Activated CD4-positive, alpha-beta memory T cell treated with anti-CD3 and anti-CD28 coated beads, Interleukin-2, amount 10 ng/mL, durations not matched to agents 7 days and 5 days (primary cell): ENCODE measurements at regions not wholly inside any gene's neighbourhood (a gene's known extent, or its start where the extent isn't known, plus 50 kb on each side); places are given as distances from the start of the nearest gene placed in this dataset.
"Not testable (repeated sequence)": the region's sequence is repeated elsewhere in the genome, so short reads cannot be mapped to it uniquely, and the experiment has no call there.

Experiments
- CTCF ChIA-PET: fragments of 350-600 bp; sonication (Branson Sonifier 250); formaldehyde crosslinking; loops from one replicate; lab custom pipeline; 2021; ENCODE audit warnings: antibody characterized with exemption, inconsistent platforms; lab: Charles Lee
- POLR2A ChIA-PET: fragments of 350-600 bp; sonication (Branson Sonifier 250); formaldehyde crosslinking; loops from one replicate; lab custom pipeline; 2021; ENCODE audit warnings: antibody characterized with exemption; lab: Charles Lee
- DNase-seq: peaks from one replicate; pipeline ENCODE4 v3.0.0-alpha.2; 2020
- H3K27ac Mint-ChIP-seq: one replicate; pipeline ENCODE4 v1.8.0; 2021; ENCODE audit warnings: mild to moderate bottlenecking, mixed read lengths
- H3K27me3 Mint-ChIP-seq: one replicate; pipeline ENCODE4 v1.8.0; 2021; ENCODE audit warnings: mixed read lengths
- H3K36me3 Mint-ChIP-seq: one replicate; pipeline ENCODE4 v1.8.0; 2021; ENCODE audit warnings: low read depth, mixed read lengths
- H3K4me1 Mint-ChIP-seq: one replicate; pipeline ENCODE4 v1.8.0; 2021; ENCODE audit warnings: mixed read lengths
- H3K4me3 Mint-ChIP-seq: one replicate; pipeline ENCODE4 v1.8.0; 2021; ENCODE audit warnings: mild to moderate bottlenecking, mixed read lengths
- H3K9me3 Mint-ChIP-seq: one replicate; pipeline ENCODE4 v1.8.0; 2021; ENCODE audit warnings: mixed read lengths

DNA sequence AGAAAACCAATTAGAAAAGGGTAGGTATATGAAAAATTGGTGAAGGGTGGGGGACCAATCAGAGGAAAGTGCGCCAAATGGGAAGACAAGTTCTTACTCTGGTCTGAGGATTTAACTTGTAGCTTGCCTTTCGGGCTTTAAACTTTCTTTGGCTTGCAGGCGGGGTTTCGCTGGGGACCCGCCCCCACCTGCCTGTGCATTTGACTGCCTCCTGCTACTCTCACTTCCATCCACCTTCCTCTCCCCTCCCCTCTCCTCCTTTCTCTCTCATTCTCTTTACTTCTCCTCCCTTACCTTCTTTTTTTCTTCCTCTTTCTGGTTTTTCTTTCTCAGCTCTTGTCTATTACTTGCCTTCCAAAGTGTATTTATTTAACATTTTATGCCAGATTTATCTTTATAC, 278.8 kb downstream of the DNAJB9 start:
- H3K4me1 Mint-ChIP-seq, result no peaks in the 10 kb centered on the region
- ChIA-PET CTCF (no interaction called here), POLR2A (no interaction called here)
- no peaks in the 10 kb centered on the region for H3K9me3 Mint-ChIP-seq
- H3K27me3 Mint-ChIP-seq, result no peaks in the 10 kb centered on the region
- no peak overlapping the region for H3K27ac Mint-ChIP-seq
- H3K4me3 Mint-ChIP-seq, result no peak overlapping the region
- no peaks in the 10 kb centered on the region for H3K36me3 Mint-ChIP-seq
- DNase-seq, result no peak

DNA sequence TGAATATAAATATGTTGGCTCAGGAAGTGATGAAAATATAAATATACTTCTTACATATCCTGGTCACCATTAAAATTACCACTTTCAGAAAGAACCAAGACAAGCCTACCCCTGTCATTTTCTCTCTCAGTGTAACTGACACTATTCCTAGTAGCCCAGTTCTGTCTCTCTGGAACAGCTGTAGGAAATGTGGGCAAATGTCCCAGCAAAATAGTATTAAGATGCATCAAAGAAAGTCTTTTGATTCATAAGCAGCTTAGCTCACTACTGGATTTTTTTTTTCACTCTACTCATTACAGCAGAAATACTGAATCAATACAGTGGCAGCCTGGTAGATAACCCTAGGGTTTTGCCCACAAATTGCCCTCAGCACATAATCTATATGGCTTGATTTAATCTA, 290.9 kb downstream of the DNAJB9 start:
- Mint-ChIP-seq H3K27ac (no peak overlapping the region), H3K4me1 (no peaks in the 10 kb centered on the region), H3K27me3 (no peaks in the 10 kb centered on the region), H3K36me3 (no peaks in the 10 kb centered on the region), H3K9me3 (no peaks in the 10 kb centered on the region), H3K4me3 (no peak overlapping the region)
- no peak for DNase-seq
- ChIA-PET POLR2A (no interaction called here), CTCF (no interaction called here)

DNA sequence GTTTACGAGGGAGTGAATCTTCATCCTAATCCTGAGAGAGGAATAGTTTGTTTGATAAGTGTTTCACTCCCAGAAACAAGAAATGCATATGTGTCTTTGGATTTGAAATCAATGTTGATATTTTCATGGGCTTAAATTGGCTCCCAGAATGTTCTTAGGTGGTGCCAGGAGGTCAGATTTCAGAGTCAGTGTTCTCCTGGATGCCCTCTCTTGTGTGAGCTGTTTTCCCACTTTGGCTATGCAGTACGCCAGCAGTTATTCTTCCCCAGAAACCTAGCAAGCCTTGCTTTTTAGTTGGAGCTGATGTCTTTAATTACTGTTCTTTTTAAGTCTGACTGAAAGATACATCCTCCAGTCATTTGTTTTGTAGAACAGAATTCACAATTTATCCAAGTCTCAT, 291.4 kb downstream of the DNAJB9 start:
- no peak overlapping the region for H3K27ac Mint-ChIP-seq
- H3K4me1 Mint-ChIP-seq, result no peaks in the 10 kb centered on the region
- ChIA-PET CTCF (no interaction called here), POLR2A (no interaction called here)
- H3K4me3 Mint-ChIP-seq, result no peak overlapping the region
- H3K9me3 Mint-ChIP-seq, result no peaks in the 10 kb centered on the region
- H3K27me3 Mint-ChIP-seq, result no peaks in the 10 kb centered on the region
- H3K36me3 Mint-ChIP-seq, result no peaks in the 10 kb centered on the region
- no peak for DNase-seq

DNA sequence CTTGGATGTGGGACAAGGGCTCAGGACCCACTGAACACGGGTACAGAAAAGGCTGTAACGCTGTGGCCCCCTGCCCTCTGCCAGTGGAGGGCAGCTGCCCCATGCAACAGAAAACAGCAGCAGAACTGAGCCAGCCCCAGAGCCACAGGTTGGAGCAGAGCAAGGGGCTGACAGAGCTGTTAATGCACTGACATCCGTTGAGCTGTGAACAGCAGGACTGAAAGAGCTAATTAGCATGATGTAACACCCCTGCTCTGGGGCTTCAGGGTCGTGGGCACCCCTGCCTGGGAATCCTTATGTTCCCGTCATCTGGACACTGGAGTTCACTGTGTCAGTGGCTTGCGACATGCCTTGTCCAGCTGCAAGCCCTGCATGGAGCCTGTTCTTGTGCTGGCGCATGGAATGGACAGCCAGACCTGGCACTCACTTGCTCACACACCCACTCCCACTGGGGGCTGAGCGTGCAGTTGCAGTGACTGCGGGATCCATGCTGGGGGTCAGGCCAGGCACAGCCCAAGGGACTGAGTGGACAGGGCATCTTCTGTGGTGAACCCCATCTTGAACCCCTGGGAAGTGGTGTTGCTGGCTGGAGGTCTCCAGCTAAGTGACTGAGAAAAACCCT, 293.7 kb downstream of the DNAJB9 start:
- CTCF ChIA-PET, result no interaction called here

DNA sequence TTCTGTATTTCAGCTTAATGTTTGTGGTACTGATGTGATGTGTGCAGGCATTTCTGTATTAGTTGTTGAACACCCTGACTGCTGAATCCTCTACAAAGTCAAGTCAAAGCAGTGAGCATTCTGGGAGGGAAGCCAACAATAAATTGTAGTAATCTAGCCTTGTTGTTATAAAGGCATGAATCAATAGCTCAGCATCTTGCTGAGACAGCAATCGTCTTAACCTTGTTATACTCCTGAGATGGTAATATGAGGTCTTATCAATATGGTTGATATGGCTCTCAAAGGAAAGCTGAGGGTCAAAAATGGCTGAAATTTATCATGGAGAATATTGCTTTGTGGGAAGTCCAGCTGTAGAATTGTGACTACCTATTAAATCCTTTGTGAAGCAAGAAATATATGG, 299.4 kb downstream of the DNAJB9 start:
- ChIA-PET CTCF (no interaction called here), POLR2A (no interaction called here)
- no peaks in the 10 kb centered on the region for H3K36me3 Mint-ChIP-seq
- H3K9me3 Mint-ChIP-seq, result no peaks in the 10 kb centered on the region
- no peaks in the 10 kb centered on the region for H3K4me1 Mint-ChIP-seq
- H3K4me3 Mint-ChIP-seq, result no peak overlapping the region
- no peak for DNase-seq
- H3K27me3 Mint-ChIP-seq, result no peaks in the 10 kb centered on the region
- H3K27ac Mint-ChIP-seq, result no peak overlapping the region

More for the DNA sequence above, 293.7 kb downstream of the DNAJB9 start:
- no peaks in the 10 kb centered on the region for H3K36me3 Mint-ChIP-seq
- H3K4me1 Mint-ChIP-seq, result no peaks in the 10 kb centered on the region
- no peak overlapping the region for H3K4me3 Mint-ChIP-seq
- DNase-seq, result no peak
- no peak overlapping the region for H3K27ac Mint-ChIP-seq
- no peaks in the 10 kb centered on the region for H3K27me3 Mint-ChIP-seq
- H3K9me3 Mint-ChIP-seq, result no peaks in the 10 kb centered on the region
- POLR2A ChIA-PET, result no interaction called here

DNA sequence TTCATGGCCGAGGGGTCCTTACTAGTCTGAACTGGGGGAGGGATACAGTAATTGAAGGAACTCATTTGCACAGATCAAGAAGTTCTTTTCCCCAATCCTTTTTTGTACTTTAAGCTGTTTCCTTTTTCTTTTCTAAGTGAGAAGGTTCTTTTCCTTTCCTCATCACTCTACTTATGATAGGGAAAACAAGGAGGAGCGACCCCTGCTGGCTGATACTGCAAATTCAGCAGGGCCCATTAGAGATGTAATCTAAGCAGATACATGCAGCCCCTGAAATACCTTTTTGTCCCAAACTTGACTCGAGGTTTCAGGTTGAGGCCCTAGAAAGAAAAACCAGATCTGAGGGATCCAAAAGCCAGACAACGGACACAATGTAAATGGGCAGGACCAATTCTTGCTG, 305.5 kb downstream of the DNAJB9 start:
- no peak for DNase-seq
- CTCF ChIA-PET, result no interaction called here

DNA sequence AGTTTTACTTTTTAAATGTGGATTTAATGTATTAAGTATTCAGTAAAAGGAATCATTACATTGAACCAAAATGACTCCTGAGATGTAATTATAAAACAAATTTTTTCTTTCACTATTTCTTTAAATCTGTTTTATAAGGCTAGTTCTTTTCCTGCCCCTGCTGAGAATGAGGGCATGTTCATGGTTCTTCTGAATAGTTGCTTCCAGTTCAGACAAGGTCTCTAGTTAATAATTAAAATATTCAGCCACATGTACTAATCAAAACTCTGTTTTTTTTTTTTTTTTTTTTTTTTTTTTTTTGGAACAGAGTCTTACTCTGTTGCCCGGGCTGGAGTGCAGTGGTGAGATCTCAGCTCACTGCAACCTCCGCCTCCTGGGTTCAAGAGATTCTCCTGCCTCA, 321.2 kb downstream of the DNAJB9 start:
- H3K9me3 Mint-ChIP-seq, result peaks cover 8% of the 10 kb centered on the region
- POLR2A ChIA-PET, result no interaction called here

More for the DNA sequence above, 305.5 kb downstream of the DNAJB9 start:
- no peaks in the 10 kb centered on the region for H3K36me3 Mint-ChIP-seq
- no peaks in the 10 kb centered on the region for H3K4me1 Mint-ChIP-seq
- POLR2A ChIA-PET, result no interaction called here
- H3K27me3 Mint-ChIP-seq, result no peaks in the 10 kb centered on the region
- H3K4me3 Mint-ChIP-seq, result no peak overlapping the region
- H3K27ac Mint-ChIP-seq, result no peak overlapping the region
- peaks cover 5% of the 10 kb centered on the region for H3K9me3 Mint-ChIP-seq

DNA sequence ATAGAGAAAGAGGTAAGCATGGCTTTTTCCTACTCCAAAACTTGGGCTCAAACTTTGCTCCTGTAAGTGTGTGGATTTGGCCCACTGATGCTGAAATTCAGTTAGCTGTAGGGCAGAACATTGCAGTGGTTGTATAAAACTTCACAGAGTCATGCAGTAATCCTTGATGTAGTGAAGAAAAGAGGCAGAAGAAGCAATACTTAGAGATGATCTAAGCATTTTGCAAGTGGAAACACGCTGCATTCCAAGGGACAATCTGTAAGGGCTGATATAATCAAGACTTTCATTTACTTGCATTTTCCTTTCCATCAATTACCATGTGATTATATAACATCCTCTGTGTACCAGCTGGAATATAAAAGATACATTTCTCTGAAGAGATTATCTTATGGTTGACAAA, 338.8 kb downstream of the DNAJB9 start:
- Mint-ChIP-seq H3K27ac (no peak overlapping the region), H3K36me3 (no peaks in the 10 kb centered on the region), H3K4me3 (no peak overlapping the region), H3K9me3 (peaks cover 3% of the 10 kb centered on the region), H3K4me1 (no peaks in the 10 kb centered on the region), H3K27me3 (no peaks in the 10 kb centered on the region)
- POLR2A ChIA-PET, result no interaction called here
- CTCF ChIA-PET, result no interaction called here
- no peak for DNase-seq

More for the DNA sequence above, 321.2 kb downstream of the DNAJB9 start:
- H3K27ac Mint-ChIP-seq, result no peak overlapping the region
- no peaks in the 10 kb centered on the region for H3K27me3 Mint-ChIP-seq
- H3K36me3 Mint-ChIP-seq, result no peaks in the 10 kb centered on the region
- no peak for DNase-seq
- no peak overlapping the region for H3K4me3 Mint-ChIP-seq
- CTCF ChIA-PET, result no interaction called here
- no peaks in the 10 kb centered on the region for H3K4me1 Mint-ChIP-seq

DNA sequence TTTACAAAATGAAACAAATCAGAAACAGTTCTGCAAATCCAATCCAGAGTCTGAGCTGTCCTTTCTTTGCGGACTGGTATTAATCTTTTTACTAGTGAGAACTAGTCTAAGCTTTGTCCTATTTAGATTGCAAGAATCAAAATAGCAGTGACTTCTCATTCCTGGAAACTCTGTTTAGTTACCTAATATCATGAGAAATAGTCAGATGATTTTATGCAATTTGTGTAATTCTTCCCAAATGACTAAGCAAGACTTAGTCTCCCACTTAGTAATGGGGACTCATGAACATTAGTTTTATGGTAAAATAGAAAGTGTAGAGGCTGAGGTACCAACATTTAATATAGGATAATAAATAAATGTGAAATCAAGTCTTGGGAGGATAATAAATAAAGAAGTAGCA, 341.3 kb downstream of the DNAJB9 start:
- Mint-ChIP-seq H3K4me1 (no peaks in the 10 kb centered on the region), H3K27me3 (no peaks in the 10 kb centered on the region), H3K9me3 (peaks cover 5% of the 10 kb centered on the region), H3K27ac (no peak overlapping the region), H3K36me3 (no peaks in the 10 kb centered on the region), H3K4me3 (no peak overlapping the region)
- CTCF ChIA-PET, result no interaction called here
- DNase-seq, result no peak
- POLR2A ChIA-PET, result no interaction called here

DNA sequence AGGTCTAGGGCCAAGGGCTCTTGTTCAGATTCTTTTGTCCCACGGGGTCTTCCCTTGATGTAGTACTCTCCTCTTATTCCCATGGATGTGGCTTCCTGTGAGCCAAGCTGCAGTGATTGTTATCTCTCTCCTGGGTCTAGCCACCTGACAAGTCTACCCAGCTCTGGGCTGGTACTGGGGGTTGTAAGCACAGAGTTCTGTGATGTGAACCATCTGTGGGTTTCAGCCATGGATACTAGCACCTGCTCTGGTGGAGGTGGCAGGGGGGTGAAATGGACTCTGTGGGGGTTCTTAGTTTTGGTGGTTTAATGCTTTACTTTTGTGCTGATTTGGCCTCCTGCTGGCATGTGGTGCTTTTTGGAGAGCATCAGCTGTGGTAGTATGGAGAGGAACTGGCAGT, 350.8 kb downstream of the DNAJB9 start:
- H3K4me1 Mint-ChIP-seq, result no peaks in the 10 kb centered on the region
- POLR2A ChIA-PET, result no interaction called here
- CTCF ChIA-PET, result no interaction called here
- H3K4me3 Mint-ChIP-seq, result no peak overlapping the region
- no peaks in the 10 kb centered on the region for H3K27me3 Mint-ChIP-seq
- no peak for DNase-seq
- H3K36me3 Mint-ChIP-seq, result no peaks in the 10 kb centered on the region
- H3K27ac Mint-ChIP-seq, result no peak overlapping the region
- H3K9me3 Mint-ChIP-seq, result peaks cover 10% of the 10 kb centered on the region

DNA sequence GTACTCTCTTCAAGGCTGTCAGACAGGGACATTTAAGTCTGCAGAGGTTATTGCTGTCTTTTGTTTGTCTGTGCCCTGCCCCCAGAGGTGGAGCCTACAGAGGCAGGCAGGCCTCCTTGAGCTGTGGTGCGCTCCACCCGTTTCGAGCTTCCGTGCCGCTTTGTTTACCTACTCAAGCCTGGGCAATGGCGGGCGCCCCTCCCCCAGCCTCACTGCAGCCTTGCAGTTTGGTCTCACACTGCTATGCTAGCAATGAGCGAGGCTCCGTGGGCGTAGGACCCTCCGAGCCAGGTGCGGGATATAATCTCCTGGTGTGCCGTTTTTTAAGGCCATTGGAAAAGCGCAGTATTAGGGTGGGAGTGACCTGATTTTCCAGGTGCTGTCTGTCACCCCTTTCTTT, 373.4 kb downstream of the DNAJB9 start:
- H3K27ac Mint-ChIP-seq, H3K36me3 Mint-ChIP-seq, DNase-seq, H3K4me3 Mint-ChIP-seq, H3K4me1 Mint-ChIP-seq, H3K9me3 Mint-ChIP-seq, POLR2A ChIA-PET, CTCF ChIA-PET, H3K27me3 Mint-ChIP-seq: not testable (repeated sequence)

DNA sequence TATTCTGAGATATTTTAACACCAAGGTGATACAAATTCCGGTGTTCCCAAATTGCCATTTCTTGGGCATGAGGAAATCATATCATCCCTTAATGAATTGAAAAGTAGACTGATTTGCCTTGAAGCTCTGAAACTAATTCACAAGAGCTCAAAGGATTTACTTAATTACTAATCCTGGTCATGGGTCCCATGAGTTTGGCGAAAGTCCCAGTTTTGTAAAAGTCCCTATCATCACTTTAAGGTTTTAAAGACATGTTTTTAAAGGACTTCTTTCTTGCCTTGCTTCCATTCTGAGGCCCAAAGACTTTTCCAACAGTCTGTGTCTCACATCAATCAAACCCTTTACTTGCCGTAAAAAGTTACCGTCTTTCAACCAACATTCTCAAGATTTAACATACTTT, 377.9 kb downstream of the DNAJB9 start:
- DNase-seq, result no peak
- Mint-ChIP-seq H3K4me1 (no peaks in the 10 kb centered on the region), H3K27me3 (no peaks in the 10 kb centered on the region), H3K36me3 (no peaks in the 10 kb centered on the region), H3K27ac (no peak overlapping the region), H3K4me3 (no peak overlapping the region), H3K9me3 (peaks cover 5% of the 10 kb centered on the region)
- ChIA-PET POLR2A (no interaction called here), CTCF (no interaction called here)

DNA sequence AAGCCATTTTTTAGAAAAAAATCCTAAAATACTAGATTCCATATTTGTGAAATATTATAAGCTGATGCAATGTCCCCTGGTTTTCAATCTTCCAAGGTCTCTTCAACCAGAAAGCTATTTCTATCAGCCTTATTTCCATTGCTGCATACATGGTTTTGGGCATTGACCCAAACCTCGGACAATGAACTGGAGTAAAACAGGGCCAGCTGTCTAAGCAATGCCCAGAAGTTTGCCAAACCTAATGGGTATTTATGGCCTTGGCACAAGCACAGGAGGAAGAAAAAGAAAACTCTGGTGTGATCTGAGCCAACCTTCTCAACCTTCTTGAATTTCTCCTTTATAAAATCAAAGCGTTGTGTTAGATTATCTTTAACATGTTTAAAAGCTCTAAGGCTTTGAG, 402.3 kb downstream of the DNAJB9 start:
- DNase-seq, result no peak
- no peaks in the 10 kb centered on the region for H3K4me1 Mint-ChIP-seq
- no peaks in the 10 kb centered on the region for H3K9me3 Mint-ChIP-seq
- H3K36me3 Mint-ChIP-seq, result no peaks in the 10 kb centered on the region
- no peak overlapping the region for H3K27ac Mint-ChIP-seq
- no peak overlapping the region for H3K4me3 Mint-ChIP-seq
- ChIA-PET CTCF (no interaction called here), POLR2A (no interaction called here)
- no peaks in the 10 kb centered on the region for H3K27me3 Mint-ChIP-seq

DNA sequence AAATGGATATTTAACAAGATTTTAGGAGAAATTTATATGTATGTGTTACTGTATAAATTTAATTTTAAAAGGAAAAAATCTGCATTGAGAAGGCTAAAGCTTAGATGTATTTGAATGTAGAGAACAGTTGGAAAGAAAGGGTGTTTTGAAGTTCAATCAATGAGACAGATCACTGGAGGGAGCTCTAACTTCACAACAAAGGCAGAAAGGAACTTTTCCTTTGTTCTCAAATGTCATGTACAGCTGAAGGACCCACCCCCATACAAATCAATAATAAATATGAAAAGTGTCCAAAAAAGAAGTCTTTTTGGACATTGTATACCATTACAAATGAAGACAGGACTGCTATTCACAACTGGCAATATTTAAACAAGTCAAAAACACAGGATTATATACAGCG, 403.4 kb downstream of the DNAJB9 start:
- POLR2A ChIA-PET, result no interaction called here
- no peak overlapping the region for H3K27ac Mint-ChIP-seq

More for the DNA sequence above, 403.4 kb downstream of the DNAJB9 start:
- Mint-ChIP-seq H3K4me3 (no peak overlapping the region), H3K36me3 (no peaks in the 10 kb centered on the region), H3K4me1 (no peaks in the 10 kb centered on the region), H3K9me3 (no peaks in the 10 kb centered on the region), H3K27me3 (no peaks in the 10 kb centered on the region)
- CTCF ChIA-PET, result no interaction called here
- DNase-seq, result no peak
